SJSA1 (cell line): ENCODE measurements at regions not wholly inside any gene's neighbourhood (a gene's known extent, or its start where the extent isn't known, plus 50 kb on each side); places are given as distances from the start of the nearest gene placed in this dataset.
"Not testable (repeated sequence)": the region's sequence is repeated elsewhere in the genome, so short reads cannot be mapped to it uniquely, and the experiment has no call there.

ENCODE experiments used
- DNase-seq, 2 experiments: peaks; one replicate each; pipeline ENCODE4 v3.0.0-alpha.2; 2015 to 2020; ENCODE audit warnings: low spot score in 2 of 2, low read depth in 1 of 2
- H3K27ac ChIP-seq: fragments of 250-450 bp; sonication (Bioruptor Pico); 2 replicates; pipeline ENCODE4 v1.5.1; 2020; ENCODE audit warnings: mild to moderate bottlenecking, moderate library complexity
- H3K27me3 ChIP-seq: fragments of 250-450 bp; sonication (Bioruptor Pico); replicated peaks from 2 replicates; pipeline ENCODE4 v1.5.1; 2020; ENCODE audit warnings: mild to moderate bottlenecking, moderate library complexity
- H3K36me3 ChIP-seq: fragments of 250-450 bp; sonication (Bioruptor Pico); 2 replicates; pipeline ENCODE4 v1.5.1; 2020; ENCODE audit warnings: mild to moderate bottlenecking
- H3K4me1 ChIP-seq: fragments of 250-450 bp; sonication (Bioruptor Pico); replicated peaks from 2 replicates; pipeline ENCODE4 v1.6.1; 2021; ENCODE audit warnings: mild to moderate bottlenecking
- H3K4me3 ChIP-seq: fragments of 250-450 bp; sonication (Bioruptor Pico); 2 replicates; pipeline ENCODE4 v1.5.1; 2020; ENCODE audit warnings: mild to moderate bottlenecking
- H3K9me3 ChIP-seq: fragments of 250-450 bp; sonication (Bioruptor Pico); replicated peaks from 2 replicates; pipeline ENCODE4 v1.5.1; 2020; ENCODE audit warnings: mild to moderate bottlenecking

- Histone ChIP-seq H3K27me3 (no peaks in the 10 kb centered on the region), H3K4me3 (no peak overlapping the region), H3K36me3 (no peaks in the 10 kb centered on the region), H3K9me3 (no peaks in the 10 kb centered on the region), H3K4me1 (no peaks in the 10 kb centered on the region), H3K27ac (no peak overlapping the region)
- DNase-seq, result no peak
These were observed 270.9 kb upstream of the SPTLC3 start for GRCh38 chr20:12737900-12738299.

GRCh38 chr20:12740647-12741046, 268.1 kb upstream of the SPTLC3 start:
- H3K4me1 ChIP-seq, result no peaks in the 10 kb centered on the region
- H3K27ac ChIP-seq, result no peak overlapping the region
- no peaks in the 10 kb centered on the region for H3K27me3 ChIP-seq
- DNase-seq, result no peak
- H3K4me3 ChIP-seq, result no peak overlapping the region
- no peaks in the 10 kb centered on the region for H3K36me3 ChIP-seq
- H3K9me3 ChIP-seq, result no peaks in the 10 kb centered on the region

DNA sequence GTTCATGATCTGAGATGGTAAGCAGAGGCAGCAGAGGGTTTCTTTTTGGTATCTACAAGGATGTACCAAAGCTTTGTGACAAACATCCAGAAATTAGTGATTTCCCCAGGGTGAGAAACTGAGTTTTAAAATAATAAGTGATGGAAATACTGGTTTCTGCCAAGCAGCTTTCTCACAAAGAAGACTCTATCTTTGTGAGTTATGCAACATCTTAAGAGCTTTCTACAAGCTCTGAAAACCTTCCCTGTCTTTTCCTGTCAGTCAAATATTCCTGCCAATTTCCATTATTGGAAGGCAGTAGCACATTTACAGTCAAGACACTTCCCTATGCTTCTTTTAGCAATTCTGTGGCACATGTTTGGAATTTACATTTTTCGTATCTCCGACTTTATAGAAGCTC, 264.7 kb upstream of the SPTLC3 start:
- Histone ChIP-seq H3K27ac (no peak overlapping the region), H3K36me3 (no peaks in the 10 kb centered on the region), H3K4me1 (no peaks in the 10 kb centered on the region), H3K27me3 (no peaks in the 10 kb centered on the region), H3K9me3 (no peaks in the 10 kb centered on the region), H3K4me3 (no peak overlapping the region)
- no peak for DNase-seq

DNA sequence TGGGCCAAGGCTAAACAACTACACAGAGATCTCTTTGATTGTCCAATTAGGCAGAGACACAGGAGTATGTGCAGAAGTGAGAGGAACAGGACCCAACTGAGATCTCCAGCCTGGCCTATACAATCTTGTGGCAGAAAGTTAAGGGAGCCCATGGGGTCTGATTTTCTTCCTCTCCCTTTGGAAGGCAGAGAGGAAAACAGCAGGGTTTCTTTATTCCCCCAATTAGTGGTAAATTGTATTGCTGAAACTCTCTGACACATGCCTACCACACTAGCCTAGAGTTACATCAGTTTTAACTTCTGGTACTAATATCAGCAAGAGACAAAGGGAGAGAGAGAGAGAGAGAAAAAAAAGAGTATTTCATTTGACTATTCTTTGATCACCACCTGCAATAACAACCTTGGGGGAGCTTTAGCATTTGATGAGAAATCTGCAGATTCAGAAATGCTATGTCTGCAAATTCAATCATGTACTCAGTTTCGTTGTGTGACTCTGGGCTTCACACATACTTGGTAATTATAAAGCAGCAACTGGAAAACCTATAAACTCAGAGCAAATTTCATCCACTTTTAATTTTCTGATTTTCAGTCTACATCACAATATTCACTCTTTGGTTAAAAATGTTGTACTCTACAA, 260.3 kb upstream of the SPTLC3 start:
- H3K4me3 ChIP-seq, result no peak overlapping the region
- no peak overlapping the region for H3K27ac ChIP-seq
- H3K36me3 ChIP-seq, result no peaks in the 10 kb centered on the region
- H3K27me3 ChIP-seq, result no peaks in the 10 kb centered on the region
- no peaks in the 10 kb centered on the region for H3K4me1 ChIP-seq
- no peak for DNase-seq
- H3K9me3 ChIP-seq, result no peaks in the 10 kb centered on the region

- Histone ChIP-seq H3K4me3 (no peak overlapping the region), H3K27ac (no peak overlapping the region), H3K4me1 (no peaks in the 10 kb centered on the region), H3K9me3 (no peaks in the 10 kb centered on the region), H3K27me3 (no peaks in the 10 kb centered on the region), H3K36me3 (no peaks in the 10 kb centered on the region)
- no peak for DNase-seq
These were observed 258.6 kb upstream of the SPTLC3 start for GRCh38 chr20:12750221-12750620.

DNA sequence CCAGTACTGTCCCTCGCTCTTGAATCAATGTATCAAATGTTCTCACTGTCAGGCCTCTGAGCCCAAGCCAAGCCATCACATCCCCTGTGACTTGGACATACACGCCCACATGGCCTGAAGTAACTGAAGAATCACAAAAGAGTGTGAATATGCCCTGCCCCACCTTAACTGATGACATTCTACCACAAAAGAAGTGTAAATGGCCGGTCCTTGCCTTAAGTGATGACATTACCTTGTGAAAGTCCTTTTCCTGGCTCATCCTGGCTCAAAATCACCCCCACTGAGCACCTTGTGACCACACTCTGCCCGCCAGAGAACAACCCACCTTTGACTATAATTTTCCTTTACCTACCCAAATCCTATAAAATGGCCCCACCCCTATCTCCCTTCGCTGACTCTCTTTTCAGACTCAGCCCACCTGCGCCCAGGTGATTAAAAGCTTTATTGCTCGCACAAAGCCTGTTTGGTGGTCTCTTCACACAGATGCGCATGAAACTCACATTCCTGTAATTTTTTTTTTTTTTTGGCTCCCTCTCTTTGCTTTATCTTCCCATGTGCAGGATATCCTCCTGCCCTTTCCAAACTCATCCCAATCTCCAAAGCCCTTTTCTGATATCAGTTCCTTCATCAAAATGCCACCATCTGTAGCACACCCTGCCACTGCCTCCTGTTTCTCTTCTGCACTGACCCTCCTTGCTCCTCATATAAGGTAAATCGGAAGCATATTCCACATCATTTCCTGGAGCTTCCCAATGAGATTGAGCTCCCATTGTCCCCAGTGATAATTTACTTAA, 255.7 kb upstream of the SPTLC3 start:
- not testable (repeated sequence) for H3K27ac ChIP-seq, H3K27me3 ChIP-seq, H3K4me1 ChIP-seq, H3K36me3 ChIP-seq, H3K4me3 ChIP-seq, DNase-seq, H3K9me3 ChIP-seq

GRCh38 chr20:12753742-12754141, 255.0 kb upstream of the SPTLC3 start:
- not testable (repeated sequence) for H3K27ac ChIP-seq, H3K4me3 ChIP-seq, H3K4me1 ChIP-seq, DNase-seq, H3K36me3 ChIP-seq, H3K9me3 ChIP-seq, H3K27me3 ChIP-seq

GRCh38 chr20:12759493-12759892, 249.3 kb upstream of the SPTLC3 start:
- H3K27ac ChIP-seq, H3K36me3 ChIP-seq, DNase-seq, H3K9me3 ChIP-seq, H3K4me1 ChIP-seq, H3K4me3 ChIP-seq, H3K27me3 ChIP-seq: not testable (repeated sequence)

DNA sequence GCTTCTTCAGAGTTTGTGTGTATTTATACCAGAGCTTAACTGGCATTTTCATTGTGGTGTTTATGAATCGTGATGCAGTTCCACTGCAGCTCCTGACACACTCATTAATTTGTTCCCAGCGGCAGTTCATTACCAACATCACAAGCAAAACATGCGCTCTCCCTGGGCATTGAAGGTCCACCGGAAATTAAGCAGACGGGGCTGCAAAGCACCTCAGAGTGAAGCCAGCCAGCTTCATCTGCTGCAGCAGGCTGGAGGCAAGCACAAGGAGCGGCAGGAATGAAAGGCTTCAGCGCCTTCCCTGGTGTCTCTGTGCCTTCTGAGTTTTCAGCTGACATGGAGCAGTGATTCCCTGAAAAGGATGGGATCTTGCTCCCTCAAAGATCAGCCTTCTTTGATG, 246.0 kb upstream of the SPTLC3 start:
- H3K9me3 ChIP-seq, result no peaks in the 10 kb centered on the region
- no peak for DNase-seq

DNA sequence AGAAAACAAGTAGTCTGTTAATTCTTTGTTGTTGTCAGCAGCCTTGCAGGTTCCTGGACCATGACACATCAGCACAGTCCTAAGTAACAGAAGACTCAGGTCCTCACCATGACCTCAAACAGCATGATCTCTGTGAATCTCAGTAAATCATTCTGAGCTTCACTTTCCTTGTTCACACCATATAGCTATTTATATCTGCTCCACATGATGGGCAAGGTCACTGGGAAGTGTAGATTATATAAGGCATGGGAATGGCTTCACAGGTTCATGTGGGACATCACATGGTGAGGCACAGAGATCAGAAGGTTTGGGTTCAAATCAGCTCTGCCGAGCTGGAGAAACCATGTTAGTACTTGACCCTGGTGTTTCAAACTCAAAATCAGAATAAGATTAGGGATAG, 245.4 kb upstream of the SPTLC3 start:
- no peaks in the 10 kb centered on the region for H3K36me3 ChIP-seq
- no peaks in the 10 kb centered on the region for H3K4me1 ChIP-seq
- H3K27ac ChIP-seq, result no peak overlapping the region
- no peak overlapping the region for H3K4me3 ChIP-seq
- H3K27me3 ChIP-seq, result no peaks in the 10 kb centered on the region
- no peak for DNase-seq
- H3K9me3 ChIP-seq, result 0 out of 2 replicates have a peak, but pooled peaks cover 3% of the 10 kb centered on the region

More for the DNA sequence above, 246.0 kb upstream of the SPTLC3 start:
- Histone ChIP-seq H3K36me3 (no peaks in the 10 kb centered on the region), H3K27ac (no peak overlapping the region), H3K4me3 (no peak overlapping the region), H3K4me1 (no peaks in the 10 kb centered on the region), H3K27me3 (no peaks in the 10 kb centered on the region)

- Histone ChIP-seq H3K36me3 (no peaks in the 10 kb centered on the region), H3K27ac (no peak overlapping the region), H3K27me3 (no peaks in the 10 kb centered on the region), H3K4me3 (no peak overlapping the region), H3K4me1 (no peaks in the 10 kb centered on the region), H3K9me3 (0 out of 2 replicates have a peak, but pooled peaks cover 5% of the 10 kb centered on the region)
- no peak for DNase-seq
These were observed 244.7 kb upstream of the SPTLC3 start for GRCh38 chr20:12764053-12764452.

- 0 out of 2 replicates have a peak, but pooled peaks cover 5% of the 10 kb centered on the region for H3K9me3 ChIP-seq
- H3K4me1 ChIP-seq, result no peaks in the 10 kb centered on the region
- H3K27ac ChIP-seq, result no peak overlapping the region
- no peak for DNase-seq
- H3K4me3 ChIP-seq, result no peak overlapping the region
- H3K36me3 ChIP-seq, result no peaks in the 10 kb centered on the region
- H3K27me3 ChIP-seq, result no peaks in the 10 kb centered on the region
These were observed 243.9 kb upstream of the SPTLC3 start for GRCh38 chr20:12764851-12765250.

- no peak for DNase-seq
- H3K4me1 ChIP-seq, result no peaks in the 10 kb centered on the region
- no peak overlapping the region for H3K4me3 ChIP-seq
- H3K36me3 ChIP-seq, result no peaks in the 10 kb centered on the region
- 0 out of 2 replicates have a peak, but pooled peaks cover 3% of the 10 kb centered on the region for H3K9me3 ChIP-seq
- no peak overlapping the region for H3K27ac ChIP-seq
- H3K27me3 ChIP-seq, result no peaks in the 10 kb centered on the region; the same call in 1 of the 2 replicates
These were observed 234.8 kb upstream of the SPTLC3 start for GRCh38 chr20:12773936-12774335.

DNA sequence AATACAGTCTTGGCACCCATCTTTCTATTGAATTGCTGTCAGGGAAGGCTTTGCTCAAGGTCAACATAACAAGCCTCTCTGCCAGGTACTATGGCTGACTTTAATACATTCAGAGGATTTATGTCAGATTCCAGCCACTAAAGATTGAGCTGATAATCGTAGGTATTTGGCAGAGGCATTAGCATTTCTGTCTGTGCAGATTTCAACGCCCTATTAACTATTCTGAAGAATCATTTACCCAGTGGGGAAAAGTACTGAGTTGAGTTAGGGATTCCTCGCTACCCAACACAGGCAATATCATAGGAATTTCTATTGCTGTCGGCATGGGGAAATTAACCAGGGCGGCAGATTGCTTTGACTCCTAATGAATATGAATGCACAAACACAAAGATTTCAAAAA, 233.7 kb upstream of the SPTLC3 start:
- Histone ChIP-seq H3K27ac (no peak overlapping the region), H3K4me3 (no peak overlapping the region), H3K27me3 (no peaks in the 10 kb centered on the region; the same call in 1 of the 2 replicates), H3K4me1 (no peaks in the 10 kb centered on the region), H3K9me3 (0 out of 2 replicates have a peak, but pooled peaks cover 3% of the 10 kb centered on the region), H3K36me3 (no peaks in the 10 kb centered on the region)
- no peak for DNase-seq
